ENCODE measurements at regions not wholly inside any gene's neighbourhood (a gene's known extent, or its start where the extent isn't known, plus 50 kb on each side); places are given as distances from the start of the nearest gene placed in this dataset.

GRCh38 chr1:98184856-98185255 is 264.0 kb upstream of the DPYD start:
- no peak for TF ChIP-seq POLR2A (IDR thresholded peaks at IDR 0.05; ENCODE audit: low read depth, low read length)
- TF ChIP-seq POLR2AphosphoS5 (IDR thresholded peaks at IDR 0.05; ENCODE audit: low read depth, low read length) = no peak

Data from GM12891 (cell line).